HEK293T (cell line): ENCODE measurements at regions not wholly inside any gene's neighbourhood (a gene's known extent, or its start where the extent isn't known, plus 50 kb on each side); places are given as distances from the start of the nearest gene placed in this dataset.

Source experiments
- CTCF ChIA-PET: fragments of 350-600 bp; formaldehyde crosslinking; extraction: SDS; loops from one replicate; lab custom pipeline; 2021; ENCODE audit warnings: antibody characterized with exemption, inconsistent platforms; lab: Yijun Ruan, JAX
- POLR2A ChIA-PET: fragments of 350-600 bp; formaldehyde crosslinking; extraction: SDS; loops from one replicate; lab custom pipeline; 2020; ENCODE audit warnings: antibody characterized with exemption, inconsistent platforms; lab: Yijun Ruan, JAX
- DNase-seq: peaks from one replicate; pipeline ENCODE4 v3.0.0; 2012; ENCODE audit warnings: mixed read lengths; ENCODE audit errors: extremely low spot score
- ARNT ChIP-seq: fragments of 450-650 bp; IDR thresholded peaks from 2 replicates; pipeline ENCODE4 v1.6.1; 2017; ENCODE audit warnings: mild to moderate bottlenecking
- BHLHE40 ChIP-seq: fragments of 450-650 bp; IDR thresholded peaks from 2 replicates; pipeline ENCODE4 v1.6.1; 2016; ENCODE audit warnings: mild to moderate bottlenecking, moderate library complexity, borderline replicate concordance
- CTBP1 ChIP-seq: fragments of 450-650 bp; IDR thresholded peaks from 2 replicates; pipeline ENCODE4 v1.6.1; 2016; ENCODE audit warnings: borderline replicate concordance
- ELF4 ChIP-seq: fragments of 450-650 bp; IDR thresholded peaks from 2 replicates; pipeline ENCODE4 v1.6.1; 2017; ENCODE audit warnings: antibody characterized with exemption
- FOXA1 ChIP-seq: fragments of 450-650 bp; IDR thresholded peaks from 2 replicates; pipeline ENCODE4 v1.6.1; 2016; ENCODE audit warnings: mild to moderate bottlenecking
- FOXK2 ChIP-seq: fragments of 450-650 bp; IDR thresholded peaks from 2 replicates; pipeline ENCODE4 v1.6.1; 2016; ENCODE audit warnings: mild to moderate bottlenecking
- FOXM1 ChIP-seq: fragments of 450-650 bp; IDR thresholded peaks from 2 replicates; pipeline ENCODE4 v1.6.1; 2017; ENCODE audit warnings: mild to moderate bottlenecking, borderline replicate concordance
- HDGF ChIP-seq: fragments of 450-650 bp; IDR thresholded peaks from 2 replicates; pipeline ENCODE4 v1.6.1; 2017; ENCODE audit warnings: antibody characterized with exemption, borderline replicate concordance
- L3MBTL2 ChIP-seq: fragments of 450-650 bp; conservative IDR thresholded peaks from 2 replicates; pipeline ENCODE4 v1.6.1; 2016; ENCODE audit warnings: mild to moderate bottlenecking
- LEF1 ChIP-seq: fragments of 450-650 bp; IDR thresholded peaks from 2 replicates; pipeline ENCODE4 v1.6.1; 2017; ENCODE audit warnings: mild to moderate bottlenecking, borderline replicate concordance
- NFRKB ChIP-seq: fragments of 450-650 bp; IDR thresholded peaks from 2 replicates; pipeline ENCODE4 v1.6.1; 2016; ENCODE audit warnings: mild to moderate bottlenecking, moderate library complexity
- PKNOX1 ChIP-seq: fragments of 450-650 bp; IDR thresholded peaks from 2 replicates; pipeline ENCODE4 v1.6.1; 2016
- SP1 ChIP-seq: fragments of 450-650 bp; IDR thresholded peaks from 2 replicates; pipeline ENCODE4 v1.6.1; 2017
- SUZ12 ChIP-seq: fragments of 450-650 bp; IDR thresholded peaks from 2 replicates; pipeline ENCODE4 v1.6.1; 2016; ENCODE audit warnings: mild to moderate bottlenecking
- TARDBP ChIP-seq: fragments of 450-650 bp; IDR thresholded peaks from 2 replicates; pipeline ENCODE4 v1.6.1; 2016
- ZNF384 ChIP-seq: fragments of 450-650 bp; IDR thresholded peaks from 2 replicates; pipeline ENCODE4 v1.6.1; 2016

- CTCF ChIA-PET, result no interaction called here
- no peak for DNase-seq
Measured at GRCh38 chr10:124233546-124234138, 140.2 kb upstream of the CHST15 start.

GRCh38 chr10:124232686-124233545 is 139.5 kb upstream of the CHST15 start:
- TF ChIP-seq SP1 (no peak), CTBP1 (no peak), HDGF (no peak), ZNF384 (no peak), L3MBTL2 (no peak), ARNT (no peak), LEF1 (no peak), ELF4 (no peak), BHLHE40 (no peak), FOXA1 (no peak)
- DNase-seq, result no peak
- ChIA-PET POLR2A (no interaction called here), CTCF (no interaction called here)

More at GRCh38 chr10:124233546-124234138, 140.2 kb upstream of the CHST15 start:
- TF ChIP-seq LEF1, result no peak
- TF ChIP-seq PKNOX1, result no peak
- TF ChIP-seq BHLHE40, result no peak
- TF ChIP-seq ELF4, result no peak
- no peak for TF ChIP-seq CTBP1
- no peak for TF ChIP-seq HDGF
- TF ChIP-seq TARDBP, result no peak
- TF ChIP-seq ZNF384, result no peak
- TF ChIP-seq FOXK2, result no peak
- no peak for TF ChIP-seq FOXA1
- TF ChIP-seq L3MBTL2, result no peak
- TF ChIP-seq NFRKB, result no peak
- TF ChIP-seq SP1, result no peak
- no peak for TF ChIP-seq FOXM1
- TF ChIP-seq SUZ12, result no peak
- no peak for TF ChIP-seq ARNT
- POLR2A ChIA-PET, result no interaction called here

GRCh38 chr10:124231168-124232155 is 138.1 kb upstream of the CHST15 start:
- POLR2A ChIA-PET, result no interaction called here

GRCh38 chr10:124230635-124231167 is 137.3 kb upstream of the CHST15 start:
- CTCF ChIA-PET, result no interaction called here
- POLR2A ChIA-PET, result no interaction called here

More at GRCh38 chr10:124231168-124232155, 138.1 kb upstream of the CHST15 start:
- TF ChIP-seq SUZ12 (no peak), L3MBTL2 (no peak), FOXM1 (no peak), ELF4 (no peak)
- CTCF ChIA-PET, result no interaction called here
- DNase-seq, result no peak

DNA sequence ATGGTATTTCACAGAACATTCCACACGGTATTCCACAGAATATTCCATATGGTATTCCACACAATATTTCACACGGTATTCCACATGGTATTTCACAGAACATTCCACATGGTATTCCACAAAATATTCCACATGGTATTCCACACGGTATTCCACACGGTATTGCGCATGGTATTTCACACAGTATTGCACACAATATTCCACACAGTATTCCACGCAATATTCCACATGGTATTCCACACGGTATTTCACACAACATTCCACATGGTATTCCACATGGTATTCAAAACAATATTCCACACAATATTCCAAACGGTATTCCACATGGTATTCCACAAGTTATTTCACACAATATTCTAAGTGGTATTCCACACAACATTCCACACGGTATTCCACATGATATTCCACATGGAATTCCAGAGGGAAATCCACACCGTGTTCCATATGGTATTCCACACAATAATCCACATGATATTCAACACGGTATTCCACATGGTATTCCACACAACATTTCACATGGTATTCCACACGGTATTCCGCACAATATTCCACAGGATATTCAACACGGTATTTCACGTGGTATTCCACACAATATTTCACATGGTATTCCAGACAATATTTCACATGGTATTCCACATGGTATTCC is 136.7 kb upstream of the CHST15 start:
- ChIA-PET POLR2A (no interaction called here), CTCF (no interaction called here)
- TF ChIP-seq ELF4, result no peak
- DNase-seq, result no peak

More at GRCh38 chr10:124230635-124231167, 137.3 kb upstream of the CHST15 start:
- DNase-seq, result no peak
- TF ChIP-seq SUZ12 (no peak), BHLHE40 (no peak), FOXK2 (no peak)

GRCh38 chr10:124229201-124229988 is 136.0 kb upstream of the CHST15 start:
- DNase-seq, result no peak
- ChIA-PET POLR2A (no interaction called here), CTCF (no interaction called here)
- no peak for TF ChIP-seq HDGF
- TF ChIP-seq TARDBP, result 0 out of 2 replicates have a peak, but pooled peaks have one; percentile 29

DNA sequence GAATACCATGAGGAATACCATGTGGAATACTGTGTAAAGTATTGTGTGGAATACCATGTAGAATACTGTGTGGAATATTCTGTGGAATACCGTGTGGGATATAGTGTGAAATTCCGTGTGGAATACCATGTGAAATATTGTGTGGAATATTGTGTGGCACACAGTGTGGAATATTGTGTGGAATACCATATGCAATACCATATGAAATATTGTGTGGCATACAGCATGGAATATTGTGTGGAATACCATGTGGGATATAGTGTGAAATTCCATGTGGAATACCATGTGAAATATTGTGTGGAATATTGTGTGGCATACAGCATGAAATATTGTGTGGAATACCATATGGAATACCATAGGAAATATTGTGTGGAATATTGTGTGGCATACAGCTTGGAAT is 135.1 kb upstream of the CHST15 start:
- DNase-seq, result no peak
- TF ChIP-seq HDGF (no peak), FOXA1 (no peak), ARNT (no peak), PKNOX1 (no peak), ZNF384 (no peak), FOXK2 (no peak), LEF1 (no peak), NFRKB (no peak), L3MBTL2 (no peak), FOXM1 (no peak), BHLHE40 (no peak), SUZ12 (no peak), TARDBP (no peak), ELF4 (no peak), SP1 (no peak), CTBP1 (no peak)
- CTCF ChIA-PET, result interaction anchor here (0.6 kb wide), 1 partner anchor 271 kb away, joined by 4 read pairs; no protein-coding TSS in a partner anchor
- POLR2A ChIA-PET, result no interaction called here
